ENCODE measurements at regions not wholly inside any gene's neighbourhood (a gene's known extent, or its start where the extent isn't known, plus 50 kb on each side); places are given as distances from the start of the nearest gene placed in this dataset.
A peak's percentile ranks its signal among the peaks of the same experiment; 100 is the strongest.

DNA sequence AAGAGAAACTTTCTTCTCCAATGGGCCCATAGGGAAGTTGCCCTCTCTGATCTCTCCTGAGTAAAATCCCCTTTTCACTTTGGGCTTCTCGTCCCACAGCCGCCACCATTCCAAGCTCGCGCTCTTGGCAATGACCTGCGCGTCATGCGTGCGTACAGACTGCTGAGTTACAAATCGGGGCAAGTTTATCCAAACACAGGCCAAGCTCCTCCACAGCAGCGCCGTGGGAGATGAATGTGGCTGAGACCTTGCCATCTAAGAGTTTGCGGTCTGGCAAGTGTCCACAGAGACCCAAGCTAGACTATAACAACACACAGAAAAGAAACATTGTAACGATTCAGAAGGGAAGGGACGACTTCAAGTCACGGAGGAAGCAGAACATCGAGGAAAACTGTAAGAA is 116.3 kb upstream of the SOD1 start:
- H3K9me3 Mint-ChIP-seq (ENCODE audit: low read depth) = no peaks in the 10 kb centered on the region
- no peaks in the 10 kb centered on the region for H3K27me3 Mint-ChIP-seq (ENCODE audit: low read depth)
- H3K4me3 Mint-ChIP-seq (ENCODE audit: unreplicated experiment) = no peak overlapping the region
- no peaks in the 10 kb centered on the region for H3K36me3 Mint-ChIP-seq (ENCODE audit: low read depth)
- no peak overlapping the region for H3K27ac Mint-ChIP-seq (ENCODE audit: unreplicated experiment)
- no peak for TF ChIP-seq CTCF (IDR thresholded peaks at IDR 0.05)
- no peak for DNase-seq (ENCODE audit: low spot score)
- H3K4me1 Mint-ChIP-seq (ENCODE audit: low read depth) = no peaks in the 10 kb centered on the region

GRCh38 chr21:31538816-31539215 is 120.7 kb upstream of the SOD1 start:
- Mint-ChIP-seq H3K4me3 (ENCODE audit: unreplicated experiment) (no peak overlapping the region), H3K36me3 (ENCODE audit: low read depth) (no peaks in the 10 kb centered on the region), H3K27ac (ENCODE audit: unreplicated experiment) (no peak overlapping the region), H3K9me3 (ENCODE audit: low read depth) (no peaks in the 10 kb centered on the region), H3K4me1 (ENCODE audit: low read depth) (no peaks in the 10 kb centered on the region), H3K27me3 (ENCODE audit: low read depth) (no peaks in the 10 kb centered on the region)
- no peak for DNase-seq (ENCODE audit: low spot score)
- TF ChIP-seq CTCF (IDR thresholded peaks at IDR 0.05) = no peak

DNA sequence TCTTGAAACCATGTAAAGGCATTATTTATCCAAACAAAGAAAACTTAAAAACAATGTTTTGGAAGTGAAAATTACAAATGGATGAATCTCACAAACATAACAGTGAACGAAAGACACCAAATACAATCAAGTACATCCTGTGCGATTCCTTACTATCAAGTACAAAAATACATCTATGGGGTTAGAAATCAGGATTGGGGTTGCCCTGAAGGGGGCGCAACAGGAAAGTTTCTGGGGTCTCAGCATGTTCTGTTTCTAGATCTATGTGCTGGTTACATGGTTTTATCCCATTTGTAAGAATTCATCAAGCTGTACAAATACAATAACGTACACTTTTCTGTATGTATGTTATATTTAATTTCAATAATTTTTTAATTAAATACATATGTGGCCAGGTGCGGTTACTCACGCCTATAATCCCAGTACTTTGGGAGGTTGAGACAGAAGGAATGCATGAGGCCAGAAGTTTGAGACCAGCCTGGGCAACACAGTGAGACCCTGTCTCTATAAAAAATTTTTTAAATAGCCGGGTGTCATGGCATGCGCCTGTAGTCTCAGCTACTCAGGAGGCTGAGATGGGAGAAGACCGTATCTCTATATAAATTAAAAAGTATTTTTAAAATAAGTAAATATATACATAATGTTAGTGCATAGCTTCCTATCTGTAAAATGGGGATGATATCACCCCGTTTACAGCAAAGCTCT is 121.5 kb upstream of the SOD1 start:
- TF ChIP-seq CTCF (IDR thresholded peaks at IDR 0.05) = peak; percentile 49

DNA sequence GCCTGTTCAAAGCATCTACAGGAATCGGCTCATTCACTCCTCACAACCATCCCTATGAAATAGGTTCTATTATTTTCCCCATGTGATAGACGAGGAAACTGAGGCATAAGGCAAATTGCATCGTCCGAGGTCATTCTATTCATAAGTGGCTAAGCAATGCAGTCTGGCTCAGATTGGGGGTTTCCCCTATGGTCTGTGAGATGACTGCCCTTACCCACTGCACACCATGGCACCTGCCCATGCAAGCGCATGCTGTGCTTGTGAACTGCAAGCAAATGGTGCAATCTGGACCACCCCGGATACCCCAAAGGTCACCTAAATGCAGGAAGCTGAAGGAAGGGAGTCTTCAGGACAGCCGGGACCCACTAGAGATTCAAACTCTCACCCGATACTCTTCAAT is 123.4 kb upstream of the SOD1 start:
- Mint-ChIP-seq H3K4me1 (ENCODE audit: low read depth) (peaks cover 4% of the 10 kb centered on the region), H3K9me3 (ENCODE audit: low read depth) (no peaks in the 10 kb centered on the region), H3K4me3 (ENCODE audit: unreplicated experiment) (no peak overlapping the region), H3K27ac (ENCODE audit: unreplicated experiment) (no peak overlapping the region), H3K36me3 (ENCODE audit: low read depth) (no peaks in the 10 kb centered on the region), H3K27me3 (ENCODE audit: low read depth) (no peaks in the 10 kb centered on the region)
- no peak for TF ChIP-seq CTCF (IDR thresholded peaks at IDR 0.05)
- DNase-seq (ENCODE audit: low spot score) = no peak

More for the DNA sequence above, 121.5 kb upstream of the SOD1 start:
- Mint-ChIP-seq H3K27me3 (ENCODE audit: low read depth) (no peaks in the 10 kb centered on the region), H3K4me1 (ENCODE audit: low read depth) (no peaks in the 10 kb centered on the region), H3K4me3 (ENCODE audit: unreplicated experiment) (no peak overlapping the region), H3K27ac (ENCODE audit: unreplicated experiment) (no peak overlapping the region), H3K36me3 (ENCODE audit: low read depth) (no peaks in the 10 kb centered on the region), H3K9me3 (ENCODE audit: low read depth) (no peaks in the 10 kb centered on the region)
- no peak for DNase-seq (ENCODE audit: low spot score)

- DNase-seq (ENCODE audit: low spot score) = no peak
- Mint-ChIP-seq H3K4me1 (ENCODE audit: low read depth) (peaks cover 12% of the 10 kb centered on the region), H3K4me3 (ENCODE audit: unreplicated experiment) (no peak overlapping the region), H3K27ac (ENCODE audit: unreplicated experiment) (no peak overlapping the region), H3K9me3 (ENCODE audit: low read depth) (no peaks in the 10 kb centered on the region), H3K27me3 (ENCODE audit: low read depth) (no peaks in the 10 kb centered on the region), H3K36me3 (ENCODE audit: low read depth) (no peaks in the 10 kb centered on the region)
- TF ChIP-seq CTCF (IDR thresholded peaks at IDR 0.05) = no peak
These were observed 127.5 kb upstream of the SOD1 start for GRCh38 chr21:31531967-31532366.

Data from chondrocyte (in vitro differentiated cells).